Sigmoid colon (tissue), 6 donors: ENCODE measurements at regions not wholly inside any gene's neighbourhood (a gene's known extent, or its start where the extent isn't known, plus 50 kb on each side); places are given as distances from the start of the nearest gene placed in this dataset.

Experiments used
- DNase-seq: peaks from one replicate; pipeline ENCODE4 v3.0.0-alpha.2; 2019
- H3K27ac ChIP-seq, 4 donors: fragments of 200-600 bp; sonication (generic); one replicate each; pipeline ENCODE4 v1.5.1; 2016 to 2019; ENCODE audit warnings: mild to moderate bottlenecking in 1 of 4
- H3K27me3 ChIP-seq, 3 donors: fragments of 200-600 bp; sonication (generic); one replicate each; pipeline ENCODE4 v1.5.1; 2019; ENCODE audit warnings: mild to moderate bottlenecking in 1 of 3
- H3K36me3 ChIP-seq, 4 donors: fragments of 200-600 bp; sonication (generic); one replicate each; pipeline ENCODE4 v1.5.1; 2016 to 2019
- H3K4me1 ChIP-seq, 4 donors: fragments of 200-600 bp; sonication (generic); one replicate each; pipeline ENCODE4 v1.5.1; 2017 to 2019
- H3K4me3 ChIP-seq, 4 donors: fragments of 200-600 bp; sonication (generic); one replicate each; pipeline ENCODE4 v1.5.1; 2017 to 2019; ENCODE audit warnings: mild to moderate bottlenecking in 2 of 4, moderate library complexity in 1 of 4
- H3K9me3 ChIP-seq, 4 donors: fragments of 200-600 bp in 3 of 4; sonication (generic) in 3 of 4; one replicate each; pipeline versions ENCODE4 v1.5.1 to v1.6.1; 2013 to 2019
- EP300 ChIP-seq, 4 donors: sonication (generic); formaldehyde crosslinking; IDR thresholded peaks; one replicate each; pipeline ENCODE4 v1.6.1; 2017; ENCODE audit warnings: antibody characterized with exemption in 4 of 4
- POLR2A ChIP-seq, 2 donors: fragments of 450-650 bp; IDR thresholded peaks; one replicate each; pipeline ENCODE4 v1.6.1; 2016; ENCODE audit warnings: antibody characterized with exemption in 2 of 2, mild to moderate bottlenecking in 2 of 2, moderate library complexity in 2 of 2
- POLR2AphosphoS5 ChIP-seq, 4 donors: sonication (generic); formaldehyde crosslinking; IDR thresholded peaks; one replicate each; pipeline ENCODE4 v1.6.1; 2017; ENCODE audit warnings: antibody characterized with exemption in 4 of 4
- WGBS, 2 donors: extraction: QIAGEN DNeasy Blood & Tissue Kit; methylation state at CpG; one replicate each; pipeline ENCODE4 v1.1.7; 2013; 5-methylcytosine and 5-hydroxymethylcytosine counted together
- intact Hi-C: fragments of 100-400 bp; cut with DNase I; formaldehyde crosslinking; loops from one replicate; pipeline ENCODE4 v1.15.1; 2023
- TF ChIP-seq, protein P1 (sequence below), 4 experiments: fragments of 450-650 bp in 3 of 4; fragments of 200-600 bp in 1 of 4; IDR thresholded peaks; one replicate each; pipeline ENCODE4 v1.5.1; 2016 to 2019; ENCODE audit warnings: antibody characterized with exemption in 4 of 4, mild to moderate bottlenecking in 3 of 4, moderate library complexity in 2 of 4
- donor health status: healthy with polysubstance abuse.
- donor health status: healthy.

DNA sequence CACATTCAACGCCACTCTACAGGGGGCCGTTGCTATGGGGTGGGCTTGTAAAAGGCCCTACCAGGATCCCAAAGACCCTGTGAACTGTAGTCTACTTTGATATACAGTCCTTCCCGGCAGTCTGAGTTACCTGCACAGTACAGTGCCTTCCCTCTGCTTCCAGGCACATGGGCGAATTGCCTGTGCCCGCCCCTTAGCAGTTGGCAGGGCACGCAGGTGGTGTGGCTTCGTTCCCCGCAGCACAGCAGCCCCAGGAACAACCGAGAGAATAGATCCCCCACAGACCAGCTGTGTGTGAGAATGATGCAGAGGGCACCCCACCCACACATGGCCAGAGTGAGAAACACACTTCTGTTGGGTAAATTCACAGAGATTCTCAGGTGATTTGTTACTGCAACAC lies 60.6 kb downstream of the MRPL57 start:
- TF ChIP-seq, protein P1, sequence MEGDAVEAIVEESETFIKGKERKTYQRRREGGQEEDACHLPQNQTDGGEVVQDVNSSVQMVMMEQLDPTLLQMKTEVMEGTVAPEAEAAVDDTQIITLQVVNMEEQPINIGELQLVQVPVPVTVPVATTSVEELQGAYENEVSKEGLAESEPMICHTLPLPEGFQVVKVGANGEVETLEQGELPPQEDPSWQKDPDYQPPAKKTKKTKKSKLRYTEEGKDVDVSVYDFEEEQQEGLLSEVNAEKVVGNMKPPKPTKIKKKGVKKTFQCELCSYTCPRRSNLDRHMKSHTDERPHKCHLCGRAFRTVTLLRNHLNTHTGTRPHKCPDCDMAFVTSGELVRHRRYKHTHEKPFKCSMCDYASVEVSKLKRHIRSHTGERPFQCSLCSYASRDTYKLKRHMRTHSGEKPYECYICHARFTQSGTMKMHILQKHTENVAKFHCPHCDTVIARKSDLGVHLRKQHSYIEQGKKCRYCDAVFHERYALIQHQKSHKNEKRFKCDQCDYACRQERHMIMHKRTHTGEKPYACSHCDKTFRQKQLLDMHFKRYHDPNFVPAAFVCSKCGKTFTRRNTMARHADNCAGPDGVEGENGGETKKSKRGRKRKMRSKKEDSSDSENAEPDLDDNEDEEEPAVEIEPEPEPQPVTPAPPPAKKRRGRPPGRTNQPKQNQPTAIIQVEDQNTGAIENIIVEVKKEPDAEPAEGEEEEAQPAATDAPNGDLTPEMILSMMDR (IDR thresholded peaks at IDR 0.05): no peak
- TF ChIP-seq POLR2A (IDR thresholded peaks at IDR 0.05): no peak
- TF ChIP-seq EP300 (IDR thresholded peaks at IDR 0.05): no peak
- no peak for TF ChIP-seq POLR2AphosphoS5 (IDR thresholded peaks at IDR 0.05)
- DNase-seq: no peak
- no peak overlapping the region for H3K4me3 ChIP-seq
- 64 to 74% methylated on average over 9 of the region's 9 CpGs for WGBS, 2 donors
- H3K36me3 ChIP-seq: no peaks in the 10 kb centered on the region
- H3K27ac ChIP-seq: no peak overlapping the region
- H3K9me3 ChIP-seq: no peaks in the 10 kb centered on the region
- intact Hi-C loops: no loop called here
- peaks cover 0 to 3% (median 0%) of the 10 kb centered on the region in 4 donors for H3K4me1 ChIP-seq
- H3K27me3 ChIP-seq: no peaks in the 10 kb centered on the region

DNA sequence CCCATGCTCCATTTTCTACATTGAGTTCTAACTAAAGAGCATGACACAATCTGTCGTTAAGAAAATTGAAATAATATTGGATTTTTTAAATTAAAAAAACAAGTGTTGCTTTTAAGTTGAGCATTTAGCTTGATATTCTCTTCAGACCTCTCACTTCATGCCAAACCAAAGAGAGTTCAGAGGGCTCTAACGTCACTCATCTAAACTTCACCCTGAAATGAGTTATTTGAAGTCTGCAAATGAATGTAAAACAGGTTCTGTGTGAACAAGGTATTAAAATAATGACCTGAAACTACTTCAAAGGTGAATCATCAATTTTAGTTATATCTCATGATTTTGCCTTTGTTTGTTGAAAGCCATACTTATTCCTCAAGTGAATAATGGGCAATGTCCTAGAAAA lies 61.8 kb downstream of the MRPL57 start:
- intact Hi-C loops: no loop called here
- Histone ChIP-seq H3K36me3 (no peaks in the 10 kb centered on the region), H3K27me3 (no peaks in the 10 kb centered on the region), H3K27ac (no peak overlapping the region), H3K4me3 (no peak overlapping the region), H3K9me3 (no peaks in the 10 kb centered on the region), H3K4me1 (peaks cover 0 to 7% (median 0%) of the 10 kb centered on the region in 4 donors)
- 39 to 43% methylated on average over 2 of the region's 2 CpGs for WGBS, 2 donors
- TF ChIP-seq, protein P1 (IDR thresholded peaks at IDR 0.05): no peak
- TF ChIP-seq POLR2AphosphoS5 (IDR thresholded peaks at IDR 0.05): no peak
- no peak for TF ChIP-seq POLR2A (IDR thresholded peaks at IDR 0.05)
- no peak for TF ChIP-seq EP300 (IDR thresholded peaks at IDR 0.05)
- no peak for DNase-seq

DNA sequence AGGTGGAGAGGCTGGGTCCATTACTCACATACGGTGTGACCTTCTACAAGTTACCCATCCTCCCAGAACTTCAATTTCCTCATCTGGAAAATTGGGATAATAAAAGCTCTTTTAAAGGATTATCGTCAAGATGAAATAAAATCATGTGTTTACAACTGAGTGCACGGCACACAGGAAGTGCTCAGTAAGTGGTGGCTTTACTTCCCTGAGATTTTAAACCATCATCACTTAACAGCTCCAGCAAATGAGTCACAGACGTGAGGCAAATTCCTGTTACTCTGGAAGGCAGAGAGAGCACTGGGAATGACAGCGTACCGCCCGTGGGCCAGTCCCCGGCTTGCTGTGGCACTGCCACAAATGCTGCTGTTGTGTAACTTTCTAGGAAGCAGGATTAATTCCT lies 64.1 kb downstream of the MRPL57 start:
- Histone ChIP-seq H3K27ac (no peak overlapping the region), H3K4me3 (no peak overlapping the region), H3K4me1 (peaks cover 0 to 8% (median 0%) of the 10 kb centered on the region in 4 donors), H3K27me3 (no peaks in the 10 kb centered on the region), H3K36me3 (no peaks in the 10 kb centered on the region), H3K9me3 (no peaks in the 10 kb centered on the region)
- WGBS, 2 donors: 43 to 55% methylated on average over 8 of the region's 8 CpGs
- DNase-seq: no peak
- TF ChIP-seq POLR2AphosphoS5 (IDR thresholded peaks at IDR 0.05): no peak
- TF ChIP-seq EP300 (IDR thresholded peaks at IDR 0.05): no peak
- no peak for TF ChIP-seq POLR2A (IDR thresholded peaks at IDR 0.05)
- TF ChIP-seq, protein P1 (IDR thresholded peaks at IDR 0.05): no peak
- intact Hi-C loops: no loop called here

DNA sequence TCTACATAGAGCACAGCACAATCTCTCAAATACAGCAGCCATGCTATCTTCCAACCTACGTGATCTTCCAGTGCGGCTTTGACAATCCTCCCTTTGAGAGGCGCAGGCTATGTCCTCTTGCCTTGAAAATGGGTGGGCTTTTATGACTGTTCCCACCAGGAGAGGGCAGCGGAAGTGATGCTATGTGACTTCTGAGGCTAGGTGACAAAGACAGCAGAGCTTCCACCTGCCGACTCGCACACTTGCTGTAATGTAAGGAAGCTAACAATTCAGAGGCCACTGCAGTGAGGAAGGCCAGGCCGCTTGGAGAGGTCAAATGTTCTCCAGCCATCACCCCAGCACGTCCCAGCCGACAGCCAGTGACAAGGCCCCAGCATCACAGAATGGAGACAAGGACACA lies 65.8 kb downstream of the MRPL57 start:
- Histone ChIP-seq H3K4me1 (peaks cover 0 to 8% (median 0%) of the 10 kb centered on the region in 4 donors), H3K4me3 (no peak overlapping the region), H3K27me3 (no peaks in the 10 kb centered on the region), H3K27ac (no peak overlapping the region), H3K36me3 (no peaks in the 10 kb centered on the region), H3K9me3 (no peaks in the 10 kb centered on the region)
- no peak for DNase-seq
- TF ChIP-seq POLR2AphosphoS5 (IDR thresholded peaks at IDR 0.05) (no peak), POLR2A (IDR thresholded peaks at IDR 0.05) (no peak), EP300 (IDR thresholded peaks at IDR 0.05) (no peak)
- TF ChIP-seq, protein P1 (IDR thresholded peaks at IDR 0.05): no peak
- intact Hi-C loops: no loop called here
- WGBS, 2 donors: 87 to 90% methylated on average over 9 of the region's 9 CpGs
